Heart right ventricle (tissue), 16 donors: ENCODE measurements at regions not wholly inside any gene's neighbourhood (a gene's known extent, or its start where the extent isn't known, plus 50 kb on each side); places are given as distances from the start of the nearest gene placed in this dataset.

Experiments used
- ATAC-seq, 8 donors: fragments of 200-7000 bp; cut with Tn5 transposase; one replicate each; pipeline ENCODE4 v1.9.1; 2020; ENCODE audit warnings: mild to moderate bottlenecking in 8 of 8, moderate library complexity in 8 of 8, moderate number of reproducible peaks in 1 of 8
- DNase-seq, 2 donors: peaks; one replicate each; pipeline ENCODE4 v3.0.0-alpha.2; 2020
- H3K27ac ChIP-seq, 10 donors: fragments of 200-600 bp; sonication (generic) in 2 of 10; one replicate each; pipeline versions ENCODE4 v1.5.0 to v1.8.0; 2020 to 2022; ENCODE audit warnings: mild to moderate bottlenecking in 3 of 10
- H3K27me3 ChIP-seq, 7 donors: fragments of 200-600 bp; one replicate each; pipeline ENCODE4 v1.8.0; 2021 to 2022; ENCODE audit warnings: mild to moderate bottlenecking in 2 of 7
- H3K36me3 ChIP-seq, 9 donors: fragments of 200-600 bp; sonication (generic) in 1 of 9; one replicate each; pipeline versions ENCODE4 v1.5.0 to v1.8.0; 2020 to 2022; ENCODE audit warnings: mild to moderate bottlenecking in 2 of 9
- H3K4me1 ChIP-seq, 9 donors: fragments of 200-600 bp; sonication (generic) in 1 of 9; one replicate each; pipeline versions ENCODE4 v1.5.0 to v1.8.0; 2020 to 2022; ENCODE audit warnings: mild to moderate bottlenecking in 4 of 9
- H3K4me3 ChIP-seq, 10 donors: fragments of 200-600 bp; sonication (generic) in 2 of 10; one replicate each; pipeline versions ENCODE4 v1.5.0 to v1.8.0; 2020 to 2022; ENCODE audit warnings: mild to moderate bottlenecking in 7 of 10, moderate library complexity in 2 of 10
- H3K9me3 ChIP-seq, 11 donors: fragments of 200-600 bp in 10 of 11; sonication (generic) in 2 of 11; one replicate each; pipeline versions ENCODE4 v1.5.0 to v1.8.0; 2013 to 2022; ENCODE audit warnings: mild to moderate bottlenecking in 2 of 11, control low read depth in 1 of 11, moderate library complexity in 1 of 11
- WGBS, 2 donors: extraction: QIAGEN DNeasy Blood & Tissue Kit; methylation state at CpG; one replicate each; pipeline ENCODE4 v1.1.7; 2013; ENCODE audit warnings: inconsistent platforms in 1 of 2; 5-methylcytosine and 5-hydroxymethylcytosine counted together
- intact Hi-C, 10 donors: fragments of 100-400 bp; cut with DNase I; formaldehyde crosslinking; loops; one replicate each; pipeline versions ENCODE4 v1.11.1 to v1.14.2; 2022
- TF ChIP-seq, protein P1 (sequence below), 9 donors: fragments of 200-600 bp; sonication (generic) in 2 of 9; IDR thresholded peaks; one replicate each; pipeline versions ENCODE4 v1.5.0 to v1.8.0; 2021 to 2022; ENCODE audit warnings: antibody characterized with exemption in 9 of 9, mild to moderate bottlenecking in 5 of 9, moderate library complexity in 1 of 9
- donor health status: Arrhythmogenic right ventricular cardiomyopathy.
- donor health status: ischemic (EF 13 %, LVEDD 7.1; RV severe dilation, severe dysfunction).
- donor health status: healthy with polysubstance abuse.
- donor health status: DM: no; HTN: yes; CAD: no.
- donor health status: DM: no; HTN: no; CAD: no.
- donor health status: ischemic (EF 25% LVEDD 6.9; RV normal size, moderate dysfunction).
- donor health status: ischemic (EF 25% LVEDD 5.7; RV mildly dilated, moderate dysfunction).
- donor health status: healthy.
- donor health status: DM: yes; HTN: yes; CAD: no.
- donor health status: Ischemic cardiomyopathy.
- donor health status: ischemic (EF 35%, LVEDD 5.7; RV mildly dilated, moderate dysfunction).
- donor health status: nonischemic (EF 11% LVEDD 7.7; RV severe dilation, severe dysfunction).
- donor health status: DM: yes; HTN: yes; CAD: no.
- donor health status: PGD.
- donor health status: ischemic (EF 29% LVEDD 5.4; RV normal size, mild dysfunction).
- donor health status: nonischemic (EF 23%, LVEDD 6.1; RV moderate dilation, normal function).

DNA sequence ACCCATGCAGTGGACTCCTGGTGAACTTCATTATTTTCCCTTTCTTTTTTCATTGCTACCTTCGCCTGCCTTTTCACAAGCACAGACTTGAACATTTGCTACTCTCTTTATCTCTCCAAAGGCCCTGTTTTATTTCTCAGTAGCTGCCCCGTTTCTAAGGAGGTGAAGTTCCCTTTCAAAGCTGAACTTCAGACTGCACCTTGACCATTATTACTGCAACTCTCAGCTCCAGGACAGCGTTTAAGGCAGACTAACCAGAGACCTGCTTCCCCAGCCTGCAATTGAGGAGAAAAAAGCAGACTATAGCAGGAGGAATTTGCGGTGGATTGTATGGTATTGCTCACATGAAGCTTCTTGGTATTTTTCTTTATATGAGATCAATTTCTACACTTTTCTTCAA lies 460.7 kb downstream of the CBLN4 start:
- TF ChIP-seq, protein P1, sequence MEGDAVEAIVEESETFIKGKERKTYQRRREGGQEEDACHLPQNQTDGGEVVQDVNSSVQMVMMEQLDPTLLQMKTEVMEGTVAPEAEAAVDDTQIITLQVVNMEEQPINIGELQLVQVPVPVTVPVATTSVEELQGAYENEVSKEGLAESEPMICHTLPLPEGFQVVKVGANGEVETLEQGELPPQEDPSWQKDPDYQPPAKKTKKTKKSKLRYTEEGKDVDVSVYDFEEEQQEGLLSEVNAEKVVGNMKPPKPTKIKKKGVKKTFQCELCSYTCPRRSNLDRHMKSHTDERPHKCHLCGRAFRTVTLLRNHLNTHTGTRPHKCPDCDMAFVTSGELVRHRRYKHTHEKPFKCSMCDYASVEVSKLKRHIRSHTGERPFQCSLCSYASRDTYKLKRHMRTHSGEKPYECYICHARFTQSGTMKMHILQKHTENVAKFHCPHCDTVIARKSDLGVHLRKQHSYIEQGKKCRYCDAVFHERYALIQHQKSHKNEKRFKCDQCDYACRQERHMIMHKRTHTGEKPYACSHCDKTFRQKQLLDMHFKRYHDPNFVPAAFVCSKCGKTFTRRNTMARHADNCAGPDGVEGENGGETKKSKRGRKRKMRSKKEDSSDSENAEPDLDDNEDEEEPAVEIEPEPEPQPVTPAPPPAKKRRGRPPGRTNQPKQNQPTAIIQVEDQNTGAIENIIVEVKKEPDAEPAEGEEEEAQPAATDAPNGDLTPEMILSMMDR (IDR thresholded peaks at IDR 0.05): no peak
- no peaks in the 10 kb centered on the region for H3K27me3 ChIP-seq
- H3K36me3 ChIP-seq: no peaks in the 10 kb centered on the region
- ATAC-seq (no peak), DNase-seq (no peak)
- H3K4me1 ChIP-seq: no peaks in the 10 kb centered on the region
- no peak overlapping the region for H3K4me3 ChIP-seq
- no peak overlapping the region for H3K27ac ChIP-seq
- no peaks in the 10 kb centered on the region for H3K9me3 ChIP-seq
- intact Hi-C loops: loop anchor here in 1 of 10 donors (10.0 kb wide), 1 partner anchor 60 kb away; no protein-coding TSS in a partner anchor
- 60 to 65% methylated on average over 4 of the region's 4 CpGs for WGBS, 2 donors

DNA sequence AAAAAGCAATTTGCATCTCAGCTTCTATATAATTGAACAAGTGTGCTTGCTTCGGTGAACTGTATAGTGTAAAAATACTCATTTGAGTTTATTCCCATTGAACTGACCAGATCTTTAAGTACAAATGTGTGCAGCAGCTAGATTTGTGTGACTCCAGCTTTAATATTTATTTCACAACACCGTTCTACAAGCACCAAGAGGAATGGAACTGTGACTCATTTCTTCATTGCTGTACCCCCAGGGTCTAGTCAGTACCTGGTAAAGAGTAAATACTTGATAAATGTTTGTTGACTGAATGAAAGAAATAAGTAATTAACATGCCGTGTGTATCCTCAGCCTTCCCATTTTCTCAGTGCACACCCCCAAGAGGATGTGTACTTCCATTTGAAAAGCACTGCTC lies 464.8 kb downstream of the CBLN4 start:
- H3K27me3 ChIP-seq: no peaks in the 10 kb centered on the region
- WGBS, 2 donors: 51 to 70% methylated on average over 3 of the region's 3 CpGs
- H3K9me3 ChIP-seq: no peaks in the 10 kb centered on the region
- H3K4me1 ChIP-seq: no peaks in the 10 kb centered on the region
- H3K4me3 ChIP-seq: no peak overlapping the region
- H3K27ac ChIP-seq: no peak overlapping the region
- ATAC-seq (no peak), DNase-seq (no peak)
- TF ChIP-seq, protein P1 (IDR thresholded peaks at IDR 0.05): no peak
- no peaks in the 10 kb centered on the region for H3K36me3 ChIP-seq
- intact Hi-C loops: loop anchor here in 1 of 10 donors (10.0 kb wide), 1 partner anchor 64 kb away; no protein-coding TSS in a partner anchor

DNA sequence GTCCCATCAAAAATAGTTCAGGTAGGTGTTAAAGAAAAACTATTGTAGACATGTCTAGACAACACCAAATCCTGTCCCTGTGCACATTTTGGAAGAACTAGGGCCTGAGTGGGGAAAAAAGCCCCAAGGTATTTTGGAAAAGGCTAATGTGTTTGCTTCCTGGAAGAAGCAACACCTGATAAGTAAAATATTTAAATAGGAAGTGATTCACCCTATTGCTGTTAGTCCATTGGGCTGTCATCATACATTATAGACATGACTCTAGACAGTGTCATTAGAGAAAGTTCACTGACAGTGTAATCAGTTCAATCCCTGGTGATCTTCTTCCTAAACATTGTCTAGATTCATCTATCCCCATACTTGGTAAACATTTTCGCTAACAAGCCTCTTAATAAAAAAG lies 465.3 kb downstream of the CBLN4 start:
- H3K27ac ChIP-seq: no peak overlapping the region
- ATAC-seq: no peak
- WGBS, 2 donors: 83 to 94% methylated on average over 1 of the region's 1 CpG
- H3K9me3 ChIP-seq: no peaks in the 10 kb centered on the region
- H3K4me1 ChIP-seq: no peaks in the 10 kb centered on the region
- no peaks in the 10 kb centered on the region for H3K27me3 ChIP-seq
- no peaks in the 10 kb centered on the region for H3K36me3 ChIP-seq
- intact Hi-C loops: loop anchor here in 1 of 10 donors (10.0 kb wide), 1 partner anchor 65 kb away; no protein-coding TSS in a partner anchor
- H3K4me3 ChIP-seq: no peak overlapping the region
- no peak for DNase-seq
- TF ChIP-seq, protein P1 (IDR thresholded peaks at IDR 0.05): no peak

DNA sequence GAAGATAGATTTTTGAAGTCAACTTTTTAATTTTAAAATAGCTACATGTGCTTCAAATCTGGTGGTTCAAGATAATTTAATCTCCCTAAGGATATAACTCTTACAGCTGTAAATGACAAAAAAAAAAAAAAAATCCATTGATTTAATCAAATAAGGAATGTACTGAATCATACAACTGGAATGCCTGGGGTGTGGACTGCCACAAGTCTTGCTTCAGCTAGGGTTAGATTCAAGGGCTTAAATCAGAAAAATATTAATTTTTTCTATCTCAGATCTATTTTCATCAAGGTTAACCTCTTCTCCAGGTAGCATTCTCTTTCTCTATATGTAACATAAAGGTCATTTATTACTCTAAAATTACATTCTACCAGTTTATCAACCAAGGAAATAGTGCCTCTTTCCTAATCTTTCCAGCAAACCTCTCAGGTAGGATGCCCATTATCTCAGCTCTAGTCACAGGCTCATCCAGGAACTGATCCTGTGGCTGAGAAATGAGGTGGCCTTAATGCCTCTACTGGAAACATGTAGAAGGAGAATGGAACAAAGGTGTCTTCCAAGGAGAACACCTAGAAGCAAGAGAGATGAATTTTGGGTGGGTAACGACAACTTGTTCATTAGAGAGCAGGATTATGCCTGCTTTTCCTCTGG lies 466.9 kb downstream of the CBLN4 start:
- H3K4me3 ChIP-seq: no peak overlapping the region
- H3K27me3 ChIP-seq: no peaks in the 10 kb centered on the region
- no peaks in the 10 kb centered on the region for H3K36me3 ChIP-seq
- H3K9me3 ChIP-seq: no peaks in the 10 kb centered on the region
- intact Hi-C loops: no loop called here
- WGBS, 2 donors: 68 to 90% methylated on average over 1 of the region's 1 CpG
- no peak overlapping the region for H3K27ac ChIP-seq
- ATAC-seq: no peak
- no peaks in the 10 kb centered on the region for H3K4me1 ChIP-seq
- DNase-seq: no peak
- TF ChIP-seq, protein P1 (IDR thresholded peaks at IDR 0.05): no peak
